ENCODE measurements at regions not wholly inside any gene's neighbourhood (a gene's known extent, or its start where the extent isn't known, plus 50 kb on each side); places are given as distances from the start of the nearest gene placed in this dataset.

- H3K4me1 ChIP-seq (ENCODE audit: insufficient read depth, low read length), result peaks cover 3% of the 10 kb centered on the region; the same call in 1 of the 2 replicates
- H3K9me3 Mint-ChIP-seq, result 0 out of 5 replicates have a peak, but pooled peaks cover 0 to 5% of the 10 kb centered on the region in 2 experiments
- no CpG with 5 or more reads among the region's 7 CpGs for WGBS (ENCODE audit: extremely low coverage, insufficient read length, low lambda C conversion rate)
Observed at GRCh38 chr2:120599656-120600055, 136.0 kb upstream of the GLI2 start.

More at GRCh38 chr2:120599656-120600055, 136.0 kb upstream of the GLI2 start:
- Histone ChIP-seq H2AFZ (ENCODE audit: low read length) (no peak overlapping the region), H3K4ac (ENCODE audit: low read depth, low read length) (no peak overlapping the region), H2BK12ac (ENCODE audit: insufficient read length, low read depth, low read length) (no peak overlapping the region), H2AK5ac (ENCODE audit: insufficient read length, low read length) (no peak overlapping the region), H3K9ac (ENCODE audit: extremely low read depth, insufficient read length, low read length) (no peak overlapping the region), H3K27ac (ENCODE audit: insufficient read length, low read depth, low read length) (no peak overlapping the region), H3K23ac (ENCODE audit: insufficient read length, low read depth, low read length) (no peak overlapping the region), H3K18ac (ENCODE audit: insufficient read length, low read depth, low read length) (no peak overlapping the region), H3K4me2 (ENCODE audit: insufficient read depth, insufficient read length, low read length) (no peak overlapping the region), H4K5ac (ENCODE audit: insufficient read length, low read depth, low read length) (no peak overlapping the region), H3K56ac (ENCODE audit: insufficient read length, low read depth, low read length) (no peak overlapping the region), H3K9me3 (ENCODE audit: control insufficient read depth, low read depth, low read length) (no peaks in the 10 kb centered on the region), H2BK15ac (ENCODE audit: low read depth, low read length) (no peak overlapping the region), H4K91ac (ENCODE audit: insufficient read length, low read depth, low read length) (no peak overlapping the region), H3K79me1 (ENCODE audit: insufficient read depth, low read depth, low read length, poor library complexity, severe bottlenecking) (no peaks in the 10 kb centered on the region), H4K20me1 (ENCODE audit: control insufficient read depth, insufficient read depth, insufficient read length) (no peaks in the 10 kb centered on the region), H3T11ph (ENCODE audit: low read length) (no peak overlapping the region), H3K79me2 (ENCODE audit: insufficient read depth, low read length) (no peaks in the 10 kb centered on the region), H4K8ac (replicated peaks; ENCODE audit: insufficient read length, low read depth, low read length) (no peak overlapping the region), H3K23me2 (ENCODE audit: insufficient read length, low read depth, low read length, poor library complexity, severe bottlenecking) (no peaks in the 10 kb centered on the region), H2BK20ac (ENCODE audit: low read depth, low read length, poor library complexity, severe bottlenecking) (no peak overlapping the region), H2BK120ac (ENCODE audit: low read depth, low read length, poor library complexity, severe bottlenecking) (no peak overlapping the region), H2BK5ac (ENCODE audit: insufficient read length, low read length) (no peak overlapping the region), H3K27me3 (ENCODE audit: insufficient read depth, low read length) (no peaks in the 10 kb centered on the region), H3K14ac (ENCODE audit: insufficient read depth, low read length) (no peak overlapping the region)
- H3K27ac Mint-ChIP-seq, result no peak overlapping the region; a peak in 1 of 7 replicates
- no peak for TF ChIP-seq CTCF (conservative IDR thresholded peaks at IDR 0.05)
- H3K36me3 Mint-ChIP-seq (ENCODE audit: insufficient read depth in 1 of 3, low read depth in 3 of 3), result no peaks in the 10 kb centered on the region; a peak in 1 of 7 replicates
- H3K27me3 Mint-ChIP-seq (ENCODE audit: low read depth), result peaks cover 63% of the 10 kb centered on the region
- H3K4me3 Mint-ChIP-seq, result no peak overlapping the region
- no peak for DNase-seq
- peaks cover 27 to 36% of the 10 kb centered on the region in 2 experiments for H3K4me1 Mint-ChIP-seq

Measured in H9 (cell line).